IMR-90 (cell line): ENCODE measurements at regions not wholly inside any gene's neighbourhood (a gene's known extent, or its start where the extent isn't known, plus 50 kb on each side); places are given as distances from the start of the nearest gene placed in this dataset.

Experiments used
- ATAC-seq: fragments of 200-7000 bp; cut with Tn5 transposase; 2 replicates; pipeline ENCODE4 v1.9.1; 2020; ENCODE audit warnings: low read depth, mild to moderate bottlenecking, moderate library complexity
- BruUV-seq: library from RNA; stranded (reverse); fragments of 400-500 nt; replicated peaks from 2 replicates; lab custom pipeline; 2021; lab: Mats Ljungman, UMichigan
- CTCF ChIA-PET: fragments of 300-600 bp; formaldehyde crosslinking; extraction: SDS; loops from one replicate; lab custom pipeline; 2021; ENCODE audit warnings: antibody characterized with exemption; lab: Yijun Ruan, JAX
- POLR2A ChIA-PET: fragments of 300-600 bp; sonication (Branson Sonifier 250); formaldehyde crosslinking; loops from one replicate; lab custom pipeline; 2022; ENCODE audit warnings: antibody characterized with exemption; ENCODE audit not compliant: unreplicated experiment; lab: Charles Lee
- DNase-seq: peaks from one replicate; pipeline ENCODE4 v3.0.0; 2013
- H2AFZ ChIP-seq: replicated peaks from 2 replicates; pipeline ENCODE3; 2013; ENCODE audit warnings: low read length, mild to moderate bottlenecking; ENCODE audit not compliant: poor library complexity
- H2AK5ac ChIP-seq: 2 replicates; pipeline ENCODE4 v1.6.1; 2013; ENCODE audit warnings: low read depth, low read length, inconsistent platforms
- H2AK9ac ChIP-seq: replicated peaks from 2 replicates; pipeline ENCODE3; 2013; ENCODE audit warnings: mild to moderate bottlenecking, low read depth, low read length, moderate library complexity; ENCODE audit not compliant: poor library complexity
- H2BK120ac ChIP-seq: 2 replicates; pipeline ENCODE4 v1.6.1; 2013; ENCODE audit warnings: low read depth, low read length, inconsistent platforms
- H2BK15ac ChIP-seq: 3 replicates; pipeline ENCODE4 v1.6.1; 2013; ENCODE audit warnings: low read depth, low read length, inconsistent platforms
- H2BK20ac ChIP-seq: 2 replicates; pipeline ENCODE4 v1.6.1; 2013; ENCODE audit warnings: low read depth, mild to moderate bottlenecking, inconsistent platforms, low read length, moderate library complexity
- H2BK5ac ChIP-seq: 2 replicates; pipeline ENCODE4 v1.6.1; 2013; ENCODE audit warnings: mild to moderate bottlenecking, low read depth, low read length, inconsistent platforms; ENCODE audit not compliant: poor library complexity, severe bottlenecking
- H3K14ac ChIP-seq: replicated peaks from 2 replicates; pipeline ENCODE4 v1.6.1; 2013; ENCODE audit warnings: low read depth, low read length, inconsistent platforms
- H3K18ac ChIP-seq: 2 replicates; pipeline ENCODE4 v1.6.1; 2013; ENCODE audit warnings: low read depth, low read length, control low read depth
- H3K23ac ChIP-seq: 2 replicates; pipeline ENCODE4 v1.6.1; 2013; ENCODE audit warnings: low read depth, low read length, inconsistent platforms
- H3K27ac ChIP-seq: 2 replicates; pipeline ENCODE4 v1.5.1; 2013; ENCODE audit warnings: mild to moderate bottlenecking, control low read depth, low read length; ENCODE audit not compliant: insufficient read depth
- H3K27me3 ChIP-seq: 2 replicates; pipeline ENCODE4 v1.6.1; 2013; ENCODE audit warnings: low read length; ENCODE audit not compliant: control insufficient read depth, insufficient read depth
- H3K36me3 ChIP-seq: 2 replicates; pipeline ENCODE4 v1.6.1; 2013; ENCODE audit warnings: low read length, mixed read lengths; ENCODE audit not compliant: control insufficient read depth, insufficient read depth
- H3K4ac ChIP-seq: 2 replicates; pipeline ENCODE4 v1.6.1; 2013; ENCODE audit warnings: low read depth, low read length, inconsistent platforms
- H3K4me1 ChIP-seq: 2 replicates; pipeline ENCODE4 v1.6.1; 2013; ENCODE audit warnings: low read length, mixed read lengths; ENCODE audit not compliant: control insufficient read depth, insufficient read depth
- H3K4me2 ChIP-seq: 2 replicates; pipeline ENCODE4 v1.6.1; 2013; ENCODE audit warnings: low read depth, mild to moderate bottlenecking, control low read depth, low read length, moderate library complexity
- H3K4me3 ChIP-seq: 2 replicates; pipeline ENCODE4 v1.5.1; 2013; ENCODE audit warnings: low read depth, mild to moderate bottlenecking, control low read depth, low read length, moderate library complexity; ENCODE audit not compliant: insufficient read depth
- H3K56ac ChIP-seq: 2 replicates; pipeline ENCODE4 v1.6.1; 2013; ENCODE audit warnings: low read length, inconsistent platforms; ENCODE audit not compliant: insufficient read depth; ENCODE audit errors: extremely low read depth
- H3K79me1 ChIP-seq, 2 experiments: 2 replicates each; pipeline ENCODE4 v1.6.1; 2013; ENCODE audit warnings: low read length in 2 of 2, inconsistent platforms in 1 of 2, low read depth in 1 of 2
- H3K9ac ChIP-seq: 2 replicates; pipeline ENCODE4 v1.6.1; 2013; ENCODE audit warnings: low read depth, low read length, control low read depth
- H3K9me1 ChIP-seq: 2 replicates; pipeline ENCODE4 v1.6.1; 2013; ENCODE audit warnings: low read length, inconsistent platforms; ENCODE audit not compliant: insufficient read depth
- H3K9me3 ChIP-seq: 2 replicates; pipeline ENCODE4 v1.6.1; 2013; ENCODE audit warnings: low read length; ENCODE audit not compliant: control insufficient read depth, insufficient read depth
- H4K20me1 ChIP-seq: 2 replicates; pipeline ENCODE4 v1.6.1; 2013; ENCODE audit warnings: low read length, inconsistent platforms; ENCODE audit not compliant: insufficient read depth
- H4K5ac ChIP-seq: 2 replicates; pipeline ENCODE4 v1.6.1; 2013; ENCODE audit warnings: mild to moderate bottlenecking, low read depth, low read length, control low read depth
- H4K8ac ChIP-seq, 2 experiments: 2 replicates each; pipeline ENCODE4 v1.6.1; 2013; ENCODE audit warnings: low read depth in 2 of 2, low read length in 2 of 2, control low read depth in 1 of 2, inconsistent platforms in 1 of 2
- H4K91ac ChIP-seq: 2 replicates; pipeline ENCODE4 v1.6.1; 2013; ENCODE audit warnings: low read depth, low read length, inconsistent platforms; ENCODE audit not compliant: insufficient read depth
- CEBPB ChIP-seq: IDR thresholded peaks from 2 replicates; pipeline ENCODE4 v1.6.1; 2012; ENCODE audit warnings: low read depth, low read length, improper control_type of control experiment
- RCOR1 ChIP-seq: IDR thresholded peaks from 2 replicates; pipeline ENCODE4 v1.6.1; 2012; ENCODE audit warnings: mild to moderate bottlenecking, low read length, improper control_type of control experiment; ENCODE audit not compliant: insufficient replicate concordance
- WGBS, 2 experiments: methylation state at CpG; one replicate each; pipeline versions ENCODE4 v1.1.5 to v1.1.7; 2013; ENCODE audit warnings: missing lambda C conversion rate in 2 of 2; ENCODE audit not compliant: insufficient read length in 1 of 2; ENCODE audit errors: extremely low coverage in 2 of 2; 5-methylcytosine and 5-hydroxymethylcytosine counted together
- dilution Hi-C: fragments of 300-500 bp; cut with HindIII; formaldehyde crosslinking; loops from one replicate; pipeline ENCODE4 v1.14.3; 2018; ENCODE audit warnings: low sequenced_read_pairs; ENCODE audit not compliant: unreplicated experiment
- in situ Hi-C: fragments of 300-500 bp; cut with MboI; formaldehyde crosslinking; loops from 3 replicates; pipeline ENCODE4 v1.14.3; 2019; ENCODE audit warnings: low sequenced_read_pairs, inconsistent platforms, mixed read lengths
- intact Hi-C: fragments of 100-400 bp; cut with micrococcal nuclease; formaldehyde crosslinking; loops from 2 replicates; pipeline ENCODE4 v1.10.0; 2022
- TF ChIP-seq, protein P1 (sequence below): fragments of 150-350 bp; IDR thresholded peaks from 2 replicates; pipeline ENCODE4 v1.6.1; 2016; ENCODE audit warnings: low read depth, mild to moderate bottlenecking, low read length, moderate library complexity, borderline replicate concordance

DNA sequence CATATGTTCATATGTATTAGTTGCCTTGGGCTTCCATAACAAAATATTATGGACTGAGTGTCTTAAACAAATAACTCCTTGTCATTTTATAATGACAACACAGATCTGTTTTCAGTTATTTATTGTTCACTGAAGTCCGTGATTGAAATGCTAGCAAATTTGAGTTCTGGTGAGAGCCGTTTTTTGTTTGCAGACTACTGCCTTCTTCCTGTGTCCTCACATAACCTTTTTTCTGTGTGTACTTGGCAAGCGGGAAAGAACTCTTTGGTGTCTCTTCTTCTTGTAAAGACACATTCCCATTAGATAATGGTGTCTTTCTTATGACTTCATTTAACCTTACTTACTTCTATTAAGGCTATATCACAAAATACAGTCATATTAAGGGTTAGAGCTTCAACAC lies 482.9 kb upstream of the EYS start:
- Histone ChIP-seq H2BK120ac (no peak overlapping the region), H3K9ac (no peak overlapping the region), H3K9me1 (no peaks in the 10 kb centered on the region), H3K27me3 (no peaks in the 10 kb centered on the region), H3K36me3 (no peaks in the 10 kb centered on the region), H2BK20ac (no peak overlapping the region), H3K79me1 (no peaks in the 10 kb centered on the region), H3K27ac (no peak overlapping the region), H2AK9ac (no peak overlapping the region), H4K5ac (no peak overlapping the region), H3K56ac (no peak overlapping the region), H4K20me1 (no peaks in the 10 kb centered on the region), H3K4me2 (no peak overlapping the region), H2BK15ac (no peak overlapping the region), H3K4me3 (no peak overlapping the region), H3K9me3 (no peaks in the 10 kb centered on the region; the same call in 1 of the 2 replicates), H3K4me1 (no peaks in the 10 kb centered on the region), H3K14ac (no peak overlapping the region), H4K8ac (no peak overlapping the region), H3K23ac (no peak overlapping the region), H2AK5ac (no peak overlapping the region), H2AFZ (no peak overlapping the region), H3K4ac (no peak overlapping the region), H3K18ac (no peak overlapping the region), H4K91ac (no peak overlapping the region), H2BK5ac (no peak overlapping the region)
- no CpG with 5 or more reads among the region's 3 CpGs for WGBS, 2 experiments
- no peak for ATAC-seq
- DNase-seq: no peak
- intact Hi-C loops (no loop called here), dilution Hi-C loops (no loop called here), in situ Hi-C loops (no loop called here)
- POLR2A ChIA-PET: no interaction called here
- no TSS peak for BruUV-seq
- TF ChIP-seq, protein P1, sequence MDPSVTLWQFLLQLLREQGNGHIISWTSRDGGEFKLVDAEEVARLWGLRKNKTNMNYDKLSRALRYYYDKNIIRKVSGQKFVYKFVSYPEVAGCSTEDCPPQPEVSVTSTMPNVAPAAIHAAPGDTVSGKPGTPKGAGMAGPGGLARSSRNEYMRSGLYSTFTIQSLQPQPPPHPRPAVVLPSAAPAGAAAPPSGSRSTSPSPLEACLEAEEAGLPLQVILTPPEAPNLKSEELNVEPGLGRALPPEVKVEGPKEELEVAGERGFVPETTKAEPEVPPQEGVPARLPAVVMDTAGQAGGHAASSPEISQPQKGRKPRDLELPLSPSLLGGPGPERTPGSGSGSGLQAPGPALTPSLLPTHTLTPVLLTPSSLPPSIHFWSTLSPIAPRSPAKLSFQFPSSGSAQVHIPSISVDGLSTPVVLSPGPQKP: no peak
- TF ChIP-seq RCOR1 (no peak), CEBPB (no peak)
- CTCF ChIA-PET: no interaction called here
